GM21447 (cell line): ENCODE measurements at regions not wholly inside any gene's neighbourhood (a gene's known extent, or its start where the extent isn't known, plus 50 kb on each side); places are given as distances from the start of the nearest gene placed in this dataset.
"Not testable (repeated sequence)": the region's sequence is repeated elsewhere in the genome, so short reads cannot be mapped to it uniquely, and the experiment has no call there.

ENCODE experiments used
- ATAC-seq: cut with Tn5 transposase; IDR thresholded peaks from one replicate; pipeline ENCODE4 v1.9.1; 2021; ENCODE audit not compliant: unreplicated experiment

DNA sequence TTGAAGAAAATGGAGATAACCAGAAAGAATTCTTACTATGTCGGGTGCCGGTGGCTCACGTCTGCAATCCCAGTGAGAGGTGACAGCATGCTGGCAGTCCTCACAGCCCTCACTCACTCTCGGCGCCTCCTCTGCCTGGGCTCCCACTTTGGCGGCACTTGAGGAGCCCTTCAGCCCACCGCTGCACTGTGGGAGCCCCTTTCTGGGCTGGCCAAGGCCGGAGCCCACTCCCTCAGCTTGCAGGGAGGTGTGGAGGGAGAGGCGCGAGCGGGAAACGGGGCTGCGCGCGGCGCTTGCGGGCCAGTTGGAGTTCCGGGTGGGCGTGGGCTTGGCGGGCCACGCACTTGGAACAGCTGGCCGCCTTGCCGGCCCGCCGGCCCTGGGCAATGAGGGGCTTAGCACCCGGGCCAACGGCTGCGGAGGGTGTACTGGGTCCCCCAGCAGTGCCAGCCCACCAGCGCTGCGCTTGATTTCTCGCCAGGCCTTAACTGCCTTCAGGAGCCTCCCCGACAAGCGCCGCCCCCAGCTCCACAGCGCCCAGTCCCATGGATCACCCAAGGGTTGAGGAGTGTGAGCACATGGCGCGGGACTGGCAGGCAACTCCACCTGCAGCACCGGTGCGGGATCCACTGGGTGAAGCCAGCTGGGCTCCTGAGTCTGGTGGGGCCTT, 1672.5 kb upstream of the B3GALT2 start:
- not testable (repeated sequence) for ATAC-seq

DNA sequence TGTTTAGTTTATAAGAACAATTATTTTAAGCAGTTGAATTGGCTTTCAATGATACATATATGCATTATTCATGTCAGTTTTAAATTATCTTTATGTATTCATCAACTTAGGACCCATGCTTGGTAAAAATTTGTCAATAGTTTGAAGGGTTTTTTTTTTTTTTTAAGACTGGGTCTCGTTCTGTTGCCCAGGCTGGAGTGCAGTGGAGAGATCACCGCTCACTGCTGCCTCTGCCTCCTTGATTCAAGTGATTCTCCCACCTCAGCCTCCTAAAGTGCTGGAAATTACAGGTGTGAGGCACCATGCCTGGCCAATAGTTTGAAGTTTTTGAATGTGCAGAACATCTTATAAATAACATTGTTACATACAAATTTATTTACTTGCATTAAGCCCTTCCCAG, 1671.0 kb upstream of the B3GALT2 start:
- ATAC-seq = no peak

DNA sequence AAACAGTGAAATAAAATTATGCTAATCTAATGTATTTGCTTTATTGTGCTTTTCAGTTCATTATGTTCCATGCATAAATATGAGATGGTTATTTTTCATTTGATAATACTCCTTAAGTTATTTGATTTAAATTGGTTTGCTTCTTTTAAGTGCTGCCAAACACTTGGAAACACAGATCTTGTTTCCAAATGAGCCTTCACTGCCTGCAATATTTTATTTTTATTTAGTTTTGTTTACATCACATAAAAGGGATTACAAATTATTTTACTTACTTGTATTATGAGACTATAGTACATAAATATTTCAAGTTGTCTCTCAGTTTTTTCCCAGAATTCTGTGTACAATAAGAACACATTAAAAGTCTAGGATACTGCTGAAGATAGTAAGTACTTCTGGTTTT, 1662.4 kb upstream of the B3GALT2 start:
- no peak for ATAC-seq

DNA sequence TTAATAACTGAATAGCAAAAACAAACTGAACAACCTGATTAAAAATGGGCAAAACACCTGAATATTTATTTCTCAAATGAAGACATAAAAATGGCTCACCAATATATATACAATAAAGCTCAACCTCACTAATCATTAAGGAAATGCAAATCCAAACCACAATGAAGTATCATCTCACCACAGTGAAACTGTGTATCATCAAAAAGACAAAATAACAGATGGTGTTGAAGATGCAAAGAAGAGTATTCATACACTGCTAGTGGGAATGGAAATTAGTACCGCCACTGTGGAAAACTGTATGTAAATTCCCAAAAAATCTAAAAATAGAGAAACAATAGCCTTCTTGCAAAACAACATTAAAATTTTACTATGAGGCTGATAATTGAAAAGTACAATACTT, 1660.1 kb upstream of the B3GALT2 start:
- peak; percentile 67 for ATAC-seq

DNA sequence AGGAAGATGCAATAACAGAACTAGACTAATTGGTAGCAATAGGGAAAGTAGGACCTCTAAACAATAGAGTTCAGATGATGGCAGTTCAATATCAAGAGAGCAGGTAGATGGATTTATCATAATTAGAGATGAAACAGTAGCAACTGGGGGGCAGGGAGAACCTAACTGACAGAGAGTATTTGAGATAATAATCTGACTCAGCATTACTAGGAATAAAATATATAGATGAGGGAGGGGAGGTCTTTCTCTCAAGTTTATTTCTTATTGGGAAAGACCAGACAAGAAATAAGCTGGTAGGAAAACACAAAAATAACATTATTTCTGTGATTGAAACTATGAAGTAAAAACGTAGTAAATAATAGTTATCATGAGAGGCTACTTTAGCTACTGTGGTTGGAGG, 1656.7 kb upstream of the B3GALT2 start:
- ATAC-seq = no peak

DNA sequence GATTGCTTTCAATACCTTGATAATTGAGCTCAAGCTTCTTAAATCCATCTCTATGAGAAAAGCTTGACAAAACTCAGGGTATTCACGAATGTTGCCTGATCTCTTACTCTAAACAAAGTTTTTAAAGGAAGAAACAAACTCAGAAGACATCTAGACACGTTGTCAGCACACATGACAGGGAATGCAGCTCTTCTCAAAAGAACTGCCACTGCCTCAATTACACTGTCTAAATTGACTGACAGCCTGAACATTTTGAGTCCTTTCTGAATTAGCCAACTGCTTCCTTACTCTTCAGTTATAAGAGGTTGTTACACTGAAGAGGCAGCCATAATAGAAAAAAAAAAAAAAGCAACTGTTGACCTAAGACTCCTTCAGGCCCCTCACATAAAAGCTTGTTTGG, 1646.7 kb upstream of the B3GALT2 start:
- ATAC-seq = no peak

DNA sequence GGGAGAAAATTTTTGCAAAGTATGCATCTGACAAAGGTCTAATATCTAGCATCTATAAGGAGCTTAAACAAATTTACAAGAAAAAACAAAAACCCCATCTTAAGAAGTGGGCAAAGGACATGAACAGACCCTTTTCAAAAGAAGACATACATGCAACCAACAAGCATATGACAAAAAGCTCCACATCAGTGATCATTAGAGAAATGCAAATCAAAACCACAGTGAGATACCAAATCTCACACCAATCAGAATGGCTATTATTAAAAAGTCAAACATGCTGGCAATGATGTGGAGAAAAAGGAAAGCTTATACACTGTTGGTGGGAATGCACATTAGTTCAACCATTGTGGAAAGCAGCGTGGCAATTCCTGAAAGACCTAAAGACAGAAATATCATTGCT, 1645.2 kb upstream of the B3GALT2 start:
- not testable (repeated sequence) for ATAC-seq

DNA sequence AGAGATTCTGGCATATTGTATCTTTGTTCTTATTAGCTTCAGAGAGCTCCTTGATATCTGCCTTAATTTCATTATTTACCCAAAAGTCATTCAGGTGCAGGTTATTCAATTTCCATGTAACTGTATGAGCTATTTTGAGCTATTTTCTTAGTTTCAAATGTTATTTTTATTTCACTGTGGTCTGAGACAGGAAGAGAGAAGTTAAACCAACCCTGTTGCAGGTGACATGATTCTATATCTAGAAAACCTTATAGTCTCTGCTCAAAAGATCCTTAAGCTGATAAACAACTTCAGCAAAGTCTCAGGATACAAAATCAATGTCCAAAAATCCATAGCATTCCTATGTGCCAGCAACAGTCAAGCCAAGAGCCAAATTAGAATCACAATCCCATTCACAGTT, 1644.0 kb upstream of the B3GALT2 start:
- peak; percentile 92 for ATAC-seq

DNA sequence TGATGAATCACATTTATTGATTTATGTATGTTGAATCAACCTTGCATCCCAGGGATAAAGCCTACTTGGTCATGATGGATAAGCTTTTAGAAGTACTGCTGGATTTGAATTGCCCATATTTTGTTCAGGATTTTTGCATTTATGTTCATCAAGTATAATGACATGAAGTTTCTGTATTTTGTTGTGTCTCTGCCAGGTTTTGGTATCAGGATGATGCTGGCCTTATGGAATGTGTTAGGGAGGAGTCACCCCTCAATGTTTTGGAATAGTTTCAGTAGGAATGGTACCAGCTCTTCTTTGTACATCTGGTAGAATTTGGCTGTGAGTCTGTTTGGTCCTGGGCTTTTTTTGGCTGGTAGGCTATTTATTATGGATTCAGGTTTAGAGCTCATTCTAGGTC, 1643.1 kb upstream of the B3GALT2 start:
- no peak for ATAC-seq

DNA sequence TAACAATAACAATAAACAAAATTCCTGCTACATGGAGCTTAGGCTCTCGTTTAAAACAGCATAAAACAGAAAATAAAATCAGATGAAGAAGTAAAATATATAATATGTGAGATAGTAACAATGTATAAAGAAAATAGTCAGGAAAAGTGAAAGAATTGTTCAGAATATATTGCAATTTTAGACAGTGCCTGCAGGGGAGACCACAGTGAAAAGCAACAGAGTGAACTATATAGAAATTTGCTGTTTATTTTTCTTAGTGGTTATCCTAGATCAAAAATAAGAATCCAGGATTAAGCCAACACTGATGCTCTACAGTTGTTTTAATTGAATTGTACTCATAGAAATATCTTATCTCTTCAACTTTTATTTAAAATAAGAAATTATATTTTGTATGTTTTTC, 1639.0 kb upstream of the B3GALT2 start:
- no peak for ATAC-seq

DNA sequence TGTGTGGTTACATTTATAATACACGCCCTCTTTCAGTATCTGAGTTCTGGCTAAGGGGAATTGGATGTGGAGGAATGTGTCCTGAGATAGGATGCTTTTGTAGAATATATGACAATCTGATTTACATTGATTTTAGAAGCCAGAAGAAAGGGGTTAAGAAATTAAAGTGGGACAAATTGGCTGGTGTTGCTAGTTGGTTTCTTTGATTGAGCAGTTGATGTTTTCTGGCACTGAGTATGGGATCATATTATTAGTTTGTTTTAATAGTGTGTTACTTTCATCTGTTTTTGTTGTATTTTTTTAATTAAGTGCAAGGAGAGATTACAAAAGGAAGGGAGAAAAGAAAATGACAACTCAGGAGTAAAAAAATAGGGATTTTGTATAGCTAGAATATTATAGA, 1634.7 kb upstream of the B3GALT2 start:
- no peak for ATAC-seq

DNA sequence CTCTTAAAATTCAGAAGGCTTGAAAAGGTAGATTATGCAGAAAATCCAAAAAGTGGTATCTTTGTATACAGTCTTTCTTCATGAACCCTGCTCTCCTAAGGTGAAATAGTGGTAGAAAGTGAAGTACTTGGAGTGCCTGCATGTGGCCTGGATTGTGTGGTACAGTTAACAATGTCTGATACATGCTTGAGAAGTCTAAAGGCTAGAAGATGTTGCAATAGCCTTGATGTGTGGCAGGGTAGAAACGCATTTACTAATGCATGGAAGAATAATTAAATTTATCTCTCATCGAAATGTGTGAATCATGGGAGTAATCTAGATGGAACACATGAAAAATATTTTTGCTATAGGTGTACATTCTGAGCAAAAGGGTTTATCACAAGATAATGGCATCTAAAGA, 1632.3 kb upstream of the B3GALT2 start:
- no peak for ATAC-seq

DNA sequence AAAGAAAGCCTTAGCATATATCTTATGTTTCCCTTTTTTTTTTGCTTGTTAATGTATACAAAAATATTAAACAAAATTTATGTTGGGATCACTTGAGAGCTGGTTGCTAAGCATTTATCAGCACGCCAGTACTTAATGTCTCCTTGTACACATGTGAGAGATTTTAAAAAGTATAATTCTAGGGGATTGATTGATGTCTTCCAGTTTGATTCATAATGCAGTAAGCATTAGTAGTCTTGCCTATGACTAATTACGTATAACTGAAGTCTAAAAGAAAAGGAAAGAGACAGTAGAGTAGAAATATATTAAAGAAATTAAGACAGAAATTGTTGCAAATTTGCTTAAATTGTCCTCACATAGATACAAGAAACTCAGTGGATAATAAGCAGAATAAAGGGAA, 1630.4 kb upstream of the B3GALT2 start:
- no peak for ATAC-seq

DNA sequence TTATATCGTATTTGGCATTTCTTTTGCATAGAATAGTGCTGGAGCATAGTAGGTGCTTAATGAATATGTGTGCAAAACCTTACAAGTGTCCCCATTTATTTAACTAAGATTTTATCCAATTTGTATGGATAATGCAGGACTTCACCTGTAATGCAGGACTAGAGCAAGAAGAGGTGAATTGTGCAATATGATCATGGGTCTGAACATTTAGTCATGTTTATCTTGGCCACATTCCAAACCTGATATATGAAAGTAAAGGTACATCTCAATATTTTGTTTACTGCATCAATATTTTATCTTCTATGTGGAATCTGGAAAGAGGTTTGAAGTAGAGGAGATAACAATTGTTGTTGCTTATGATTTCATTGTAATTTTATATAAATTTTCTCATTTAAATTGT, 1626.7 kb upstream of the B3GALT2 start:
- no peak for ATAC-seq

DNA sequence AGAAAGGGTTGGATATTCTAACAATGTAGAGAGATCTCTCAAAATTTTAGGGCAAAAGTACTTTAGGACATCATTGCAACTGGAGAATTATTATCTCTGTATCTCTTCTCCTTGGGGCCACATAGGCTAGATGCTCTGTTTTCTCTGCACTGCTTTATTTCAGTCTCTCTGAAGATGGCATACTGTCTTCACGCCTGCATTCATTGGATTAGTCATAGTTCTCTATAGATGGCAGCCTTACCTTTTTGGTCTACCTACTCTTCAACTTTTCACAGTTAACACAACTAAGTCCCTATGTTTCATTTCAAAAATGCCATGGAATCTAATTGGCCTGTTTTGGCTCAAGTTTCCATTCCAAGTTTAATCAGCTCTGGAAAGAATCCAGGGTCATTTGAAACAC, 1623.3 kb upstream of the B3GALT2 start:
- peak; percentile 54 for ATAC-seq

DNA sequence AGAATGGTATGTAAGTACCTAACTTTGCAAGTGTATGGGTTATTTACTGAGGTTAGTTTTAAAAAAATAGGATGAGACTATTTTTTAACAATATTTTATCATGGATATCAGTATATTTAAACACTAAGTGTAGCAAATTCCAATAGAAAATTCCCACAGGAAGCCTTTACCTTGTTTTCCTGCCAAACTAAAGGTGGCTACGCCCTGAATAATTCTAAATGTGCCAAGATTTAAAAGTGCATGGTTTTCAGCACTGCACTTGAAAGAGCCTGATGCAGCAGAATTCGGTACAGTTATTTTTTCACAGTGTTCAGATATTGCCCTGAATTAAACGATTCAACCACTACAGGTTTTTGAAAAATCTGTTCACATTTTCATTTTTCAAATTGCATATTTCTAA, 1622.8 kb upstream of the B3GALT2 start:
- ATAC-seq = no peak

DNA sequence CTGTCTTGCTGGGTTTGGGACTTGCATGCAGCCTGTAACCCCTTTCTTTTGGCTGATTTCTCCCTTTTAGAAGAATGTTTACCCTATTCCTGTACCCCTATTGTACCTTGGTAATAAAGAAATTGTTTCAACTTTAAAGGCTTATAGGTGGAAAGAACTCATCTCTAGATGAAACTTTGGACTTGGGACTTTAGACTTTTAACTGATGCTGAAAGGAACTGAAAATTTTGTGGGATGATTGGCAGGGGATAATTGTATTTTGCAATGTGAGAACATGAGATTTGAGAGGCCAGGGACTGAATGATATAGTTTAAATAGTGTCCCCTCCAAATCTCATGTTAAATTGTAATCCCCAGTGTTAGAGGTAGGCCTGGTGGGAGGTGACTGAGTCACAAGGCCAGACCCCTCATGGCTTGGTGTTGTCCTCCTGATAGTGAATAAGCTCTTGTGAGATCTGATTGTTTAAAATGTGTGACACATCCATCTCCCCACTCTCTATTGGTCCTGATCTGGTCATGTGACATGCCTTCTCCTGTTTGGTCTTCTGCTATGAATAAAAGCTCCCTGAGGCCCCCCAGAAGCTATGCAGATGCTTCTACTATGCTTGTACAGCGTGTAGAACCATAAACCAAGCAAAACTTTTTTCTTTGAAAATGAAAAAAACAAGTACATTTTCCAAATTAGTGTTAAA, 1621.3 kb upstream of the B3GALT2 start:
- ATAC-seq = no peak

DNA sequence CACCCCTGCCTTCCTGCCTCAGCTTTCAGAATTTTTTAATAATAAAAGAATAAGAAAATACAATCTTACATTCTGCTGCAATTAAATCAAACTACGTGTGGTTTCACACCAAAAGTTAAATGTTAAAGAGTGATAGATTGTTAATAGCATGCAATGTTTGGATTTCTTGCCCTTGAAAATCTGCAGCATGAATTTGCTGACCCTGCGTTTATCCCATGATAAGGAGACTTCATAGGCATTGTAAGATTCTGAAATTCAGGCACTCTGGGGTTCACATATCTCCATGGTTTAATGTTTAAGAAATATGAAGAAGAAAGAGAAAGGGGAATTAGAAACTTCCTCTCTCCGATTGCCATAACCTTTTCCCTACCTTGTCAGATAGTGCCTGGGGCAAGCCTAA, 1616.2 kb upstream of the B3GALT2 start:
- ATAC-seq = no peak

DNA sequence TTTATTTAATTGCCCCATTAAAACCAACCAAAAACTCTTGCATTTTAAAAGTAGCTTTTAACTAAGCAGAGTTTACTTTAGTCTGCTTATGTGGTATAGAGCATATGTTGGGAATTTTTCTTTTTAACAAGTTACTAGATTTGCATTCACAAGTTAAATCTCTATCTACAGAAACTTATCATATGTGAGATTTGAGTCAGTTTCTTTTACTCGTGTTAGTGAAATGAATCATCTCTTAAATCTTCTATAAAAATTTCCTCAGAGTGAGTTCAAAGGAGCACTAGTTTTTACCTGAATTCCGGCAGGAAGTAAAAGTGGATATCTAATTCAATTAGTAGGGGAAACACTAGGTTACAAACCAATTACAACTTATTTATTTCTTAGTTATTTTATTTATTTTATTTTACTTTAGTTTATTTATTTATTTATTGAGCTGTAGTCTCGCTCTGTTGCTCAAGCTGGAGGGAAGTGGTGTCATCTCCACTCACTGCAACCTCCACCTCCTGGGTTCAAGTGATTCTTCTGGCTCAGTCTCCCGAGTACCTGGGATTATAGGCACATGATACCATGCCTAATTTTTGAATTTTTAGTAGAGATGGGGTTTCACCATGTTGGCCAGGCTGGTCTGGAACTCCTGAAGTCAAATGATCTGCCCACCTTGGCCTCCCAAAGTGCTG, 1609.6 kb upstream of the B3GALT2 start:
- ATAC-seq = peak; percentile 79

DNA sequence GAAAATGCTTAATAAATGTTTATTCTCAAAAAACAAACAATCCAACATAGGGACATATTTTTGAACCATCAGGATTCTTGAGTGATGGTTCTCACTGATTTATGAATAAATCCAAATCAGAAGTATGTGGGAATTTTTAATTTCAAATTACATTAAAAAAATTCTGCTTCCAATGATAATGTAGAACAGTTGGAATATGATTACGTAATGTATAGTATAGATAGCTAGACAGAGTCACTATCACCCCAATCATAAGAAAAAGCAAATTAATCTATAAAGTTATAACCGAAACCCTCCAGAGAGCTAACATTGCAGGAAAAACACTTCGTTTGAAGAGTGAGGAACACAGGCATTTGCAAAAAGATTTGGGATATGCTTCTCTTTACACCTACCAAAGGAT, 1600.6 kb upstream of the B3GALT2 start:
- no peak for ATAC-seq

DNA sequence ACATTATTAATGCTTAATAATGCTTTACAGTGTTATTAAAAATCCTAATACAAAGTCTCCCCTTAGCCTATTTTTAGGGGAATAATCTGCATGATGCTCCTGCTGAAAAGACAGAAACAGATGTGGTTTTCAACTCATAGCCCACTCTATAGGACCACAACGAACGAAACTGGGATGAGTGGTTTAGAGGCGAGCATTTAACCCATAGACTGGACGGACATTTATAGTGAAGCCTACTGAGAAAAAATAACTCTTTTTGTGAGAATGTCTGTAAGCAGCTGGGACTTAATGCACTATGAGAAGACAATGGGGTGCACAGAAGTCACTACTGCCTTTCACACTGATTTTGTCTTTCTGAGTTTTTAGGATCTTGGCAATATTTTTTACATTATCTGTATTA, 1599.6 kb upstream of the B3GALT2 start:
- ATAC-seq = no peak

DNA sequence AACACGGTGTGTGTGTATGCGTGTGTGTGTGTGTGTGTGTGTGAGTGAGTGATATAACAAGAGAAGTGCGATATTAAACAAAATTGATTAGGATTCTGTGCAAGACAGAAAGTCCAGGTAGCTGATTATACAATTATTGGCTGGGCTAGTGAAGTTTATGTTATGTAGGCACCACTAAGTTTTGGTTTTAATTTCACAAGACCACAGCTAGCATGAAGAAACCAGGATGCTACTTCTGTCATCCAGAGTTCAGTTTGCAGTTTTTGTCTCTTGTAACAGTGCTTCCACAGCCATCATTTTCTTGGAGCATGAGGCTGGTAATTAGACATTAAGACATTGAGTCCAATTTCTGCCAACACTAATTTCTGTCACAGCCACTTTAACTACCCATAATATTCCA, 1590.2 kb upstream of the B3GALT2 start:
- ATAC-seq = no peak
